Activated naive CD8-positive, alpha-beta T cell treated with anti-CD3 and anti-CD28 coated beads, Interleukin-2, amount 50 U/mL, for 24 hours (primary cell): ENCODE measurements at regions not wholly inside any gene's neighbourhood (a gene's known extent, or its start where the extent isn't known, plus 50 kb on each side); places are given as distances from the start of the nearest gene placed in this dataset.

ENCODE experiments used
- ATAC-seq: fragments of 150-1000 bp; cut with Tn5 transposase; one replicate; pipeline ENCODE4 v1.10.0; 2021
- DNase-seq: peaks from one replicate; pipeline ENCODE4 v3.0.0; 2021
- H3K27ac Mint-ChIP-seq: one replicate; pipeline ENCODE4 v1.8.0; 2021; ENCODE audit warnings: mild to moderate bottlenecking, mixed read lengths
- H3K27me3 Mint-ChIP-seq: one replicate; pipeline ENCODE4 v1.8.0; 2021; ENCODE audit warnings: mixed read lengths
- H3K36me3 Mint-ChIP-seq: one replicate; pipeline ENCODE4 v1.8.0; 2021; ENCODE audit warnings: low read depth, mixed read lengths
- H3K4me1 Mint-ChIP-seq: one replicate; pipeline ENCODE4 v1.8.0; 2021; ENCODE audit warnings: mixed read lengths
- H3K4me3 Mint-ChIP-seq: one replicate; pipeline ENCODE4 v1.8.0; 2021; ENCODE audit warnings: mild to moderate bottlenecking, moderate library complexity, mixed read lengths
- H3K9me3 Mint-ChIP-seq: one replicate; pipeline ENCODE4 v1.8.0; 2021; ENCODE audit warnings: mixed read lengths

DNA sequence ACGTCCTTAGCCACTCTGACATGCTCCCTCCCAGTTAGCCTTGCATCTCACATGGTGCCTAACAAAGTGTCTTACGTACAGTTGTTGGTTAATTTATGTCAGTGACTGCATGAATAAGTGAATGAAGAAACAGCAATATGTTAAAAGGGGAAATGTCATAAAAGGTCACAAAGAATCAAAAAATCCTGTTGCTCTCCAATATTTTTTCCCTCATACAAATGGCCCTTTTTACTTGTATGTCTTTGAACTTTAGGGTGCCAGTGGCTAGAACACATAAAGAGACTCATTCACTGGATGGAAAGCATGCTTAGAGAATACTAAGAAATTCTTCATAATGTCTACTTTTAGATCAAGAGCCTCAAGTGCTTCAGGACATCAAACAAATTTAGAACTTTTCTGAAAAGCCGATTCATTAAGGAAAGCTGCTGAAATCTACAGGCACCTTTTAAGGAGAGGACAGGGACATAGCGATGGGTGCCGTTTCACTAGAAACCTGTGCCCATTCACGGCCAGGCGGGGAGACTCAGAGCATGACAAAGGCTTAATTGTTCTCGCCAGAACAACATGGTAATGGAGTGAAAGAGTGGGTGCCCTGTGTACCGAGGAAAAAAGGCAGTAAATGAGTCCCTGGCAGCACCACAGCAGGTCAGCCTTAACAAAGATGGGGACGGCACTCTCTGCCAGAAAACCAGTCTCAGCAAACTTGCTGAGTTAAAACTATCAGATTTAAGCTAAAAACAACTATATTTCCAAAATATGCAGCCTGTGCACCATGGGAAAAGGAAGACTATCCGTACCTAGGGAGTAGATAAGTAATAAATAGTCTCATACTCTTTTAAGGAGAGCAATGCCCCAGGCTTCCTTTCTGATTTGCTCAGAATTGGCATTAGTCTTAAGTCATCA is 71.6 kb upstream of the SPTBN1 start:
- Mint-ChIP-seq H3K4me1 (no peaks in the 10 kb centered on the region), H3K36me3 (no peaks in the 10 kb centered on the region), H3K27ac (no peak overlapping the region), H3K9me3 (no peaks in the 10 kb centered on the region), H3K4me3 (no peak overlapping the region), H3K27me3 (no peaks in the 10 kb centered on the region)
- no peak for ATAC-seq
- DNase-seq, result no peak

DNA sequence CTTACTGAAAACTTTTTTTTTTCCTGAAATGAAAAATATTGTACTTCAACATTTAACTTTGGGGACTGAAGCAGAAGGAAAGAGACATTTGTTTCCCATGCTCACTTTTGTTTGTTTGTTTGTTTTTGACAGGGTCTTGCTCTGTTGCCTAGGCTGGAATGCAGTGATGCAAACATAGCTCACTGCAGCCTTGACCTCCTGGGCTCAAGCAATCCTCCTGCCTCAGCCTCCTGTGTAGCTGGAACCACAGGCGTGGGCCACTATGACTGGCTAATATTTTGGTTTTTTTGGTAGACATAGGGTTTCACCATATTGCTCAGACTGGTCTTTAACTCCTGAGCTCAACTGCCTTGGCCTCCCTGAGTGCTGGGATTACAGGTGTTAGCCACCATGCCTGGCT is 70.9 kb upstream of the SPTBN1 start:
- no peak for ATAC-seq
- Mint-ChIP-seq H3K9me3 (no peaks in the 10 kb centered on the region), H3K27me3 (no peaks in the 10 kb centered on the region), H3K4me1 (no peaks in the 10 kb centered on the region), H3K36me3 (no peaks in the 10 kb centered on the region), H3K4me3 (no peak overlapping the region), H3K27ac (no peak overlapping the region)
- DNase-seq, result no peak

DNA sequence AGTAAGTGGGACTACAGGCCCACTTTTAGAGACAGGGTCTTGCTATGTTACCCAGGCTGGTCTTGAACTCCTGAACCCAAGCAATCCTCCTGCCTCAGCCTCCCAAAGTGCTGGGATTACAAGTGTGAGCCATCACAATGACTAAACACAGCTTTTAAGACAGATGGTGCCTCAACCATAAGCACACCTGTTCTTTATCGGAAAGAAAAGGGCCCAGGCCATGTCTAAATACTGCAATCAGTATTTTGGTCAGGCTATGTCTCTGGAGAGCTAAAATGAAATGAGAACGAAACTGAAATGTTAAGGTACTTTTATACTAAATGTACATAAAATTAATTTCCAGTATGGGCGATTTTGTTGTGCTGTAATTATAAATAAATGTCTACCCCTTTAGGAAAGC is 69.5 kb upstream of the SPTBN1 start:
- no peaks in the 10 kb centered on the region for H3K4me1 Mint-ChIP-seq
- ATAC-seq, result no peak
- H3K36me3 Mint-ChIP-seq, result no peaks in the 10 kb centered on the region
- DNase-seq, result no peak
- H3K9me3 Mint-ChIP-seq, result no peaks in the 10 kb centered on the region
- H3K27ac Mint-ChIP-seq, result no peak overlapping the region
- no peak overlapping the region for H3K4me3 Mint-ChIP-seq
- no peaks in the 10 kb centered on the region for H3K27me3 Mint-ChIP-seq

DNA sequence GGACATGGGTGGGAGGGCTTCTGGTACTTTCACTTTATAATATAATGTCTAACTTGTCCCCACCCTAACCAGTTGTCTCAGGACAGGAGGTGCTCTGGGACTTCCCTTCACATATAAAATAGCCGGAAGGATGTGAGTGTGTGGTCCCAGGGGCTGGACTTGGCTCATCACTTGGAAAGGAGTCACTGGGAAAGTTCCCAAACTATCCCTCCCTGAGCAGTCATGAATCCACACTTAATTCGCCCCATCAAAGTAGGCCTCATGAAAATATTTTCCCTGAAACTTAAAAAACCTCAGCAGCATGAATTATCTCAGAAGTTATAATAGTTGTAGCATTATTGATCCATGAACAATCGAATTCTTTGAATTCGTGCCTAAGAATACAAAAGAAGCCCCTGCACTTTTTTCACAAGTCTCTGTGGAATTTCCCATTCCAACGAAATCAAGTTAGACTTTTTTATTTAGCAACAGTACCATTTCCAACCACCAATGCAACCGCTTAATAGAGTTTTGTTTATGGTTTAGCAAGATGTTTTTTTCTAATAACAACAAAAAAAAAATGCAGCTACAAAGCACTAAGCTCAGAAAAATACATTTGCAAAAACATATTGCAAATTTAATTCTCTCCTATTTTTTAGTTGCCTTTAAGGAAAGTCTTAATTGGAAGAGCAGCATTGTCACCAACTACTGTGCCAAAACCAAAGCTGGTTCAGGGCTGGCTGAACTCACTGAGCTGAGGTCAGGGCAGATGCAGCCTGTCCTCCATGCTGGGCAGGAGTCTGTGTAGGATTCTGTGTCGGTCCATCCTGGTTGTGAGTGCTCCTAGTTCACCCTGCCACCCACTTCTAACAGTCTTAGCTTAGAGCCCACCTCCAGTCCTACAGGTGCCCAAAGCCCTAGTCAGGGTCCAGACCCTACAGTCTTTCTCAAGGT is 68.8 kb upstream of the SPTBN1 start:
- Mint-ChIP-seq H3K4me1 (no peaks in the 10 kb centered on the region), H3K27ac (no peak overlapping the region), H3K9me3 (no peaks in the 10 kb centered on the region), H3K27me3 (no peaks in the 10 kb centered on the region), H3K4me3 (no peak overlapping the region), H3K36me3 (no peaks in the 10 kb centered on the region)
- ATAC-seq (no peak), DNase-seq (no peak)

DNA sequence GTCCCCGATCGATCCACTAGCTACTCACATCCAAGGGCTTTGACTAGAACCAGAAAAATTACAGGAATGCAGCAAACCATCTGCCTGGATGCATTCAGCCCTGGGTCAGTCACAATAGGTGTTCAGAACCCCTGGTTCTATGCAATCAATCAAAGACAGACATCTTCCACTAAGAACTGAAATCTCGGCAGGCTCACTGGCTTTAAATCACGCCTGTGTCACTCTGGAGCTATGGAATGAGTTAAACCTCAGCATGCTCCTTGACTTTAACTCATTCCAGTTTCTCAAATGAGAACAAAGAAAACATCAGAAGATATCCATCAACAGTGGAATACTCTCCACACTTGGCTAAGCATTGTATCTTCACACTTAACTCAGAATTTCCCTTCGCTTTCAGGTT is 68.1 kb upstream of the SPTBN1 start:
- Mint-ChIP-seq H3K9me3 (no peaks in the 10 kb centered on the region), H3K4me1 (no peaks in the 10 kb centered on the region), H3K27me3 (no peaks in the 10 kb centered on the region), H3K27ac (no peak overlapping the region), H3K4me3 (no peak overlapping the region), H3K36me3 (no peaks in the 10 kb centered on the region)
- no peak for DNase-seq
- ATAC-seq, result no peak

DNA sequence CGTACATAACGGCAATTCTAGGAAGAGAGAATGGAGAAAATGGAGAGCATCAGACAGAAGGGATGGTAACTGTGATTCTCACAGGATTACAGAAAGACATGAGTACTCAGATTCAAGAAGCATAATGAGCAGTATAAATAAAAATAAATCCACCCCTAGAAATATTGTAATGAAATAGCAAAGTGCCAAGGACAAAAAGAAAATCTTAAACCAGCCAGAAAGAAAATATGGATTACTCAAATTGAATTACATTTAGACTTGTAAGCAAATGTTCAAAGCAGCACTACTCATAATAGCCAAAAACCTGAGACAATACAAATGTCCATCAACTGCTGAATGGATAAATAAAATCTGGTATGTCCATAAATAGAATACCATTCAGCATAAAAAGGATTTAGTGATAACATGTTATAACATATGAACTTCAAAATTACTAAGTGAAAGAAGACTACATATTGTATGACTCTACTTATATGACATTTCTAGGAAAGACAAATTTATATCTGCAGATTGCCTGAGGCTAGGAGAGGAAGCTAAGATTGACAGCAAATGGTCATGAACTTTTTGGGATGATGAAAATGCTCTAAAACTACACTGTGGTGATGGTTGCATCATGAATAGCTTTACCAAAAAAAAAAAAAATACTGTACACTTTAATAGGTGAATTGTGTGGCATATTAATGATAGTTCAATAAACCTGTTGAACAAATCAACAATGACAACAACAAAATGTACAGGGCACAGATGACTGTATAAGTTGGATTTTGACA is 63.4 kb upstream of the SPTBN1 start:
- Mint-ChIP-seq H3K9me3 (no peaks in the 10 kb centered on the region), H3K27me3 (no peaks in the 10 kb centered on the region), H3K36me3 (no peaks in the 10 kb centered on the region), H3K4me1 (peaks cover 10% of the 10 kb centered on the region), H3K4me3 (no peak overlapping the region), H3K27ac (no peak overlapping the region)
- ATAC-seq (no peak), DNase-seq (no peak)

DNA sequence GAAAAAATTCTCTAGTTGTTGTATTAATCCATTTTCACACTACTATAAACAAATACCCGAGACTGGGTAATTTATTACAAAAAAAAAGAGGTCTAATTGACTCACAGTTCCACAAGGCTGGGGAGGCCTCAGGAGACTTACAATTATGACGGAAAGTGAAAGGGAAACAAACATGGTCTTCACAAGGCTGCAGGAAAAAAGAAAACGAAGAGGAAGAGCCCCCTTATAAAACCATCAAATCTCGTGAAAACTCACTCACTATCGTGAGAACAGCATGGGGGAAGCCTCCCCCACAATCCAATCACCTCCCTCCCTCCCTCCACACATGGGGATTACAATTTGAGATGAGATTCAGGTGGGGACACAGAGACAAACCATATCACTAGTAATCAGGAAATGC is 61.7 kb upstream of the SPTBN1 start:
- ATAC-seq (peak; percentile 36), DNase-seq (no peak)
- H3K4me3 Mint-ChIP-seq, result no peak overlapping the region
- no peaks in the 10 kb centered on the region for H3K9me3 Mint-ChIP-seq
- H3K36me3 Mint-ChIP-seq, result no peaks in the 10 kb centered on the region
- H3K4me1 Mint-ChIP-seq, result peaks cover 10% of the 10 kb centered on the region
- H3K27me3 Mint-ChIP-seq, result no peaks in the 10 kb centered on the region
- peak overlapping the region; percentile 8 for H3K27ac Mint-ChIP-seq

DNA sequence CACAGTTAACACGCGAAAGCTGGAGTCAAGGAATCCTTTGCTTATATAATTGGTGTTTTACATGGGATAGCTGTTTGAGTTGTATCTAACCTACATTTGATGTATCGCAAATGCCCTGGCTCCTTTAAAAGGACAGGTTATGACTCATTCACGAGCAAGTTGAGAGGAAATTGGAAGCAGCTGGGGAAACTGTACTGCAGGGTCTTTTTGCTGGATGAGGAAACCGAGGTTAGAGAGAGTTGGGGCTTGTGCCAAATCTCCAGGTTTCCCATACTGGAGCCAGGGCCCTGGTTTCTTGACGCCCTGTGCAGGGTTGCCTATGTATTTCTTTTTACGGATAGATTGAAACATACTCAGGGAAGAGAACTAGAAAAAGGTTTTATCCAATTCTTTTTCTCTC is 60.0 kb upstream of the SPTBN1 start:
- H3K4me3 Mint-ChIP-seq, result no peak overlapping the region
- no peaks in the 10 kb centered on the region for H3K27me3 Mint-ChIP-seq

DNA sequence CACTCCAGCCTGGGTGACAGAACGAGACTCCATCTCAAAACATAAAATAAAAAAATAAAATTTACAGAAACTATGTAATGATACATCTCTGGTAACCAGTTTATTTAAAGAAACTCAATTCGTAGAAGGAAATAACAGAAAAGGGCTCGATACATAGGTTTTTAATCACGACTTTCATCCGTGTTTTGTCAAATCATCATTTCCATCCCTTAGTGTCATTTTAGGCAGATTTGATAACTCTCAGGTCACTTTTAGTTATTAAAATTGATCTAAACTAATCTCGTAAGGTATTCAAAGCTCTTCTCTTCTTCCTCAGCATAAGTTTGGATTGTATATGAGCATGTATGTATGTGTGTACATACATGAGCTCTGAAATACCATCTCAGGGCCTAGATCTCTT is 59.3 kb upstream of the SPTBN1 start:
- Mint-ChIP-seq H3K27me3 (peaks cover 1% of the 10 kb centered on the region), H3K27ac (no peak overlapping the region)

More for the DNA sequence above, 60.0 kb upstream of the SPTBN1 start:
- no peak for DNase-seq
- Mint-ChIP-seq H3K36me3 (no peaks in the 10 kb centered on the region), H3K4me1 (peaks cover 10% of the 10 kb centered on the region), H3K27ac (no peak overlapping the region), H3K9me3 (no peaks in the 10 kb centered on the region)
- no peak for ATAC-seq

DNA sequence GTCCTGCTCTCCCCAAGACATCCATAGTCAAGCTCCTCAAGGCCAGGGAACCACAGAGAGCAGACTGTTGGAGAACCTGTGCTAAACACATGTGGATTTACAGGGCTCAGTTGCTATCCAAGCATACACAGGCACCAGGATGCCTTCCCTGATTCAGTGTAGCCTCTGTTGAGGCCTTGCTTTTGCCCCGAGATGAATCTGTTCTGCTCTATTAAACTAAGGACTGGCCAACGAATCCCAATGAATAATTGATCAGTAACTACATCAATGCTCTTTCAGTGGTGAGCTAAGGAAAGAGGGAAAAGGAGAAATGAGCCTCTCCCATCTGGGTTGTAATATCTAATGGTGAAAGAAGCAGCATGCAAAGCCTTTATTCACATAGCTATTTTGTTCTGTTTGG is 58.7 kb upstream of the SPTBN1 start:
- DNase-seq, result no peak
- Mint-ChIP-seq H3K36me3 (no peaks in the 10 kb centered on the region), H3K27ac (no peak overlapping the region)

More for the DNA sequence above, 59.3 kb upstream of the SPTBN1 start:
- Mint-ChIP-seq H3K4me3 (no peak overlapping the region), H3K36me3 (no peaks in the 10 kb centered on the region), H3K4me1 (peaks cover 10% of the 10 kb centered on the region), H3K9me3 (no peaks in the 10 kb centered on the region)
- ATAC-seq (no peak), DNase-seq (no peak)

DNA sequence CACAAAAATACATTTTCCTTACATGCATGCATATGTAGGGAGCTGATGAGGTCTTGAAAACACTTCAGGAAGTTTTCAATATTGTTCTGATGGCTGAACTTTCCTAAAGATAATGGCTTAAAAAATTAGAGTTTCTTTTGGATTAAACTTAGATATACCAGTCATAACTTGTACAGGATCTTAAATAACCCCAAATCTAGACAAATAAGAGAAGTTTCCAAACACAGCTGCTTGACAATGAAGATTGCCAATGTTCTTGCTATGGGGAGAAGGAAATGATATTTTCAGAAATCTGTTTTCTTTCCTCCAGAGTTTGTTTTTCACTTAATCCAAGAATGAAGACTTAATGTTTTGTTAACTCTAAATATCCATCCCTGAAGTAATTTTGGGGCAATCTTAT is 54.6 kb upstream of the SPTBN1 start:
- peaks cover 4% of the 10 kb centered on the region for H3K27me3 Mint-ChIP-seq

More for the DNA sequence above, 58.7 kb upstream of the SPTBN1 start:
- Mint-ChIP-seq H3K9me3 (no peaks in the 10 kb centered on the region), H3K4me3 (no peak overlapping the region), H3K27me3 (peaks cover 4% of the 10 kb centered on the region), H3K4me1 (peaks cover 10% of the 10 kb centered on the region)
- ATAC-seq, result no peak

DNA sequence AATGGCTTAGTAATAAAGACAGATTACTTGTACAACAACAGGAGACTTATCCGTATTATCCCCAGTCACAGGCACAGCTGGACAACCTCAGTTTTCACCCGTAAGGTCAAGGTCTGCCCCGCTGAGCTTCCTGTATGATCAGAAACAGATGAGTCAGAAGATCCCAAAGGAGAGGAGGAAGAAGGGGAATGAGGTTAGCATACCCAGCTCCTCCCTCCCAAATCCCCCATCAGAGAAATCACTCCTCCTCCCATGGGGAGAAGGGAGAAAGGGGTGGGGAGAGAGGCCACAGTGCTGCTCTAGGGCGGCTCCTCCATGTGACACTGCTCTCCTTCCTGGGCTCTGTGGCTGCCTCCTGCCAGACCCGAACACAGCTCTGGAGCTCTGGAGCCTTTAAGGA is 53.8 kb upstream of the SPTBN1 start:
- Mint-ChIP-seq H3K4me1 (peaks cover 3% of the 10 kb centered on the region), H3K36me3 (no peaks in the 10 kb centered on the region), H3K27ac (no peak overlapping the region), H3K4me3 (no peak overlapping the region), H3K9me3 (no peaks in the 10 kb centered on the region), H3K27me3 (peaks cover 8% of the 10 kb centered on the region)
- DNase-seq, result no peak
- ATAC-seq, result no peak

More for the DNA sequence above, 54.6 kb upstream of the SPTBN1 start:
- Mint-ChIP-seq H3K9me3 (no peaks in the 10 kb centered on the region), H3K27ac (no peak overlapping the region), H3K4me1 (peaks cover 3% of the 10 kb centered on the region), H3K36me3 (no peaks in the 10 kb centered on the region), H3K4me3 (no peak overlapping the region)
- DNase-seq, result no peak
- no peak for ATAC-seq

DNA sequence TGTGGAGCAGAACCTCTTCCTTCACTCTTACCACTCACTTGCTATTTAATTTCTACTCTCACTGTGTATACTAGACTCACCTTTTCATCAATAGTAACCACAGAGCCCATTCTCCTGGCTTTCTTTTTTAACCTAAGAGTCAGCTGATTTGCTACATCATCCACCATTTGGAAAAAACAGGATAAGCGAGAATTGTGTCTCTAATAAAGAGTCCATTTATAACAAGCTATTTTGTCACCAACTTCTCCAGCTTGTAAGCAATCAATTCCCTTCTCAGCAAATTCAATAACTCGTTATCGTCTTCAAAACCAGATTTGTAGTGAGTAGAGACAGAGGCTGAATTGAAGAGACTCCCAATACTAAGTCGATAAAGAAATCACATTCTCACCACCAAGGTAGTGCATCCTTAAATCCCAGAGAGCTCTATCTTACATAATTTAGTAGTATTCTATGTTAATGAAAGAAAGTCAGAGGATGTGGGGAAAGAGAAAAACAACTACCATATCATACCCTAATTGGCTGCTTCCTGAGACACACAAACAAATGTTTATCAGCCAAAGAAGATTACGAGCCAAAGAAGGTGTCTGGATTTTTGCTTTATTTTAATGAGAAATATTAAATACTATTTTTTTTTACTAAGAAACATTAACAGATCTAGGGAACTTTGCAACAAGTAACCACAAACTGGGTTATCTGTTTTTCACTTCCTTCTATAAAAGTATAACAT is 52.5 kb upstream of the SPTBN1 start:
- H3K9me3 Mint-ChIP-seq, result no peaks in the 10 kb centered on the region
- no peak for DNase-seq
- peaks cover 3% of the 10 kb centered on the region for H3K4me1 Mint-ChIP-seq
- H3K27me3 Mint-ChIP-seq, result peaks cover 17% of the 10 kb centered on the region
- no peak overlapping the region for H3K27ac Mint-ChIP-seq
- no peaks in the 10 kb centered on the region for H3K36me3 Mint-ChIP-seq
- ATAC-seq, result no peak
- no peak overlapping the region for H3K4me3 Mint-ChIP-seq

DNA sequence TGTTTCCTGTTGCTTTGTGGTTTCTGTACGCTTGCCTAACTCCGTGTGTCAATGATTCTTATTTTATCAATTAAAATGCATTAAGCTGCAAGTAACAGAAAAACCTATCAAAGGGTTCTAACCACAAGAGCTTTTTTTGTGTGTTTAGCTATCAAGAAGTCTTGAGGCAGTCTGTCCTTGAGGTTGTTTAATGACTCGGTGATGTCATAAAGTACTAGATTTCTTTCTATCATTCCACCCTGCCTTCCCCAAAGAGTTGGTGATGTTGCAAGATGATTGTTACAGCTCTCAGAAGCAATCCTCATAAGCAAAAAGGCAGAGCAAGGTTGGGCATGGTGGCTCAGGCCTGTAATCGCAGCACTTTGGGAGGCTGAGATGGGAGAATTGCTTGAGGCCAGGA is 51.9 kb upstream of the SPTBN1 start:
- Mint-ChIP-seq H3K4me1 (peaks cover 3% of the 10 kb centered on the region), H3K9me3 (no peaks in the 10 kb centered on the region), H3K27ac (no peak overlapping the region), H3K36me3 (no peaks in the 10 kb centered on the region), H3K27me3 (peaks cover 17% of the 10 kb centered on the region), H3K4me3 (no peak overlapping the region)
- DNase-seq (no peak), ATAC-seq (no peak)
